OCI-LY1 (cell line): ENCODE measurements at regions not wholly inside any gene's neighbourhood (a gene's known extent, or its start where the extent isn't known, plus 50 kb on each side); places are given as distances from the start of the nearest gene placed in this dataset.

Source experiments
- EZH2 ChIP-seq: fragments of 200-600 bp; sonication (generic), shearing (Covaris generic); IDR thresholded peaks from 2 replicates; pipeline ENCODE4 v1.8.0; 2017; ENCODE audit warnings: borderline replicate concordance, mixed run types, mild to moderate bottlenecking, antibody characterized with exemption, low read length, moderate library complexity, mixed read lengths
- TF ChIP-seq, protein P1 (sequence below): fragments of 200-600 bp; sonication (generic), shearing (Covaris generic); IDR thresholded peaks from 2 replicates; pipeline ENCODE4 v1.5.1; 2017; ENCODE audit warnings: mild to moderate bottlenecking, antibody characterized with exemption, low read length, moderate library complexity, mixed read lengths

DNA sequence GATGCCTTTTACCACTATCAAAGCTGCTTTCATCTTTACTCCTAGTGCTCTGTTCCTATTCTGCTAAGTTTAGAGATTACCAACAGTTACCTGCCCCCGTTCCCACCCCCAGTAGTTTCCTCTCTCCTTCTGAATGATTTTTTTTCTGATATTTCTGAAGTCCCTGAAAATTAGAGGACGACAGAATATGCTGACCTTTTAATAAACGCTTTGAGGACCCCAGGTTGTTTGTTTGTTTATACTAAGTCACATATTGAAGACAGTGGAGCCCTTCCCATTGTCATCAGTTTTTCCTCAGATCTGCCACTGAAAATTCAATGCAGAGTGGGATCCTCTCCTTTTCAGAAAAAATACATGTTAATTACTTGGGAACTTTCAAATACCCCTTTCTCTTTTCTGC is 1039.3 kb upstream of the AGA start:
- TF ChIP-seq, protein P1, sequence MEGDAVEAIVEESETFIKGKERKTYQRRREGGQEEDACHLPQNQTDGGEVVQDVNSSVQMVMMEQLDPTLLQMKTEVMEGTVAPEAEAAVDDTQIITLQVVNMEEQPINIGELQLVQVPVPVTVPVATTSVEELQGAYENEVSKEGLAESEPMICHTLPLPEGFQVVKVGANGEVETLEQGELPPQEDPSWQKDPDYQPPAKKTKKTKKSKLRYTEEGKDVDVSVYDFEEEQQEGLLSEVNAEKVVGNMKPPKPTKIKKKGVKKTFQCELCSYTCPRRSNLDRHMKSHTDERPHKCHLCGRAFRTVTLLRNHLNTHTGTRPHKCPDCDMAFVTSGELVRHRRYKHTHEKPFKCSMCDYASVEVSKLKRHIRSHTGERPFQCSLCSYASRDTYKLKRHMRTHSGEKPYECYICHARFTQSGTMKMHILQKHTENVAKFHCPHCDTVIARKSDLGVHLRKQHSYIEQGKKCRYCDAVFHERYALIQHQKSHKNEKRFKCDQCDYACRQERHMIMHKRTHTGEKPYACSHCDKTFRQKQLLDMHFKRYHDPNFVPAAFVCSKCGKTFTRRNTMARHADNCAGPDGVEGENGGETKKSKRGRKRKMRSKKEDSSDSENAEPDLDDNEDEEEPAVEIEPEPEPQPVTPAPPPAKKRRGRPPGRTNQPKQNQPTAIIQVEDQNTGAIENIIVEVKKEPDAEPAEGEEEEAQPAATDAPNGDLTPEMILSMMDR, result no peak
- no peak for TF ChIP-seq EZH2
